ENCODE measurements at regions not wholly inside any gene's neighbourhood (a gene's known extent, or its start where the extent isn't known, plus 50 kb on each side); places are given as distances from the start of the nearest gene placed in this dataset.
A peak's percentile ranks its signal among the peaks of the same experiment; 100 is the strongest.

DNA sequence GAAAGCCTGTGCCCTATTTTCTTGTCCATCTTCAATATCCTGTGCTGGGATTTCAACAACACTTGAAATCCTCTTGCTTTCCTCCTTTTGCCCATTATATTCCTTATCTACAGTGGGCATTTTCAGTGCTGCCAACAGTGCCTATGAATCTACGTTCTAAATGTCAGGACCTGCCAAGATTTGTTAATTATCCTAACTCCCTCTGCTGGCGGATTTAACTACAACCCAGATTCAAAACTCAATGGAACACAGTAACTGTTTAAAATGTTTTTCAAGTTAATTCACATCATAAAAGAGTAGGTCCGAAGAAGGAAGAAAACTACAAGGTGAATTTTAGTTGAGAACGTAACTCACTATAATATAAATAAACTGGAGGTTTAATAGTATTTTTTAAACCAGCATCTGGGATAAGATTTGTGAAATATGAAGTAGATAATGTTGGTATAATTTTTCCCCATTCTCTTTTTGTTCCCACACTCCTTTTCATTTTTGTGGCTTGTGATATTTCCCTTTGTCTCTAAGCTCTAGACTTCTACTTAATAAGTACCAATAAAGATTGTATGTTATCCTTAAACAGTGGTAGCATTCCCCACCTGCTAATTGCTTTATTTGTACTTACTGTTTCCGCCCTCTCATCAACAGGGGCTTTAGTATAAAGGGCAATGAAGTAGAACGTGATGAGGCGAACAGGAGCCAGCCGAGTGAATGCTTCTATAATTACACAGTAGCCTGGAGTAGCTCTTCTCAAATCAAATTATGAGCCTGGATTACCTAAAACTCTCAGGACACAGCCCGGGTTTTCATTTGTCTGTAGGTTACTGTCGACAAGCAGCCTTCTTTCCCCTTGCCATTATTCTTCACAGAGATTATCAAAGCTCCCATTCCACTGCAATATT lies 302.5 kb upstream of the ATP11B start:
- Histone ChIP-seq H3K79me2 (ENCODE audit: insufficient read depth, low read length) (no peaks in the 10 kb centered on the region), H2AFZ (ENCODE audit: low read length) (no peak overlapping the region), H3F3A (ENCODE audit: insufficient read depth, low read length) (no peaks in the 10 kb centered on the region), H3K9me3 (ENCODE audit: low read length) (no peaks in the 10 kb centered on the region), H3K27me3 (ENCODE audit: insufficient read depth, low read length) (no peaks in the 10 kb centered on the region), H3K4me2 (ENCODE audit: low read length) (no peak overlapping the region), H3K4me1 (ENCODE audit: insufficient read depth, low read length, severe bottlenecking) (peaks cover 7% of the 10 kb centered on the region), H3K9ac (ENCODE audit: low read length) (no peak overlapping the region), H3K36me3 (ENCODE audit: insufficient read depth, low read length) (no peaks in the 10 kb centered on the region), H3K4me3 (ENCODE audit: low read depth, low read length, poor library complexity, severe bottlenecking) (no peak overlapping the region), H3K9me2 (ENCODE audit: low read depth, low read length) (no peaks in the 10 kb centered on the region), H3K27ac (ENCODE audit: low read depth, low read length, poor library complexity, severe bottlenecking) (no peak overlapping the region), H4K20me1 (ENCODE audit: insufficient read depth, low read length) (no peaks in the 10 kb centered on the region)
- TF ChIP-seq, protein P1, sequence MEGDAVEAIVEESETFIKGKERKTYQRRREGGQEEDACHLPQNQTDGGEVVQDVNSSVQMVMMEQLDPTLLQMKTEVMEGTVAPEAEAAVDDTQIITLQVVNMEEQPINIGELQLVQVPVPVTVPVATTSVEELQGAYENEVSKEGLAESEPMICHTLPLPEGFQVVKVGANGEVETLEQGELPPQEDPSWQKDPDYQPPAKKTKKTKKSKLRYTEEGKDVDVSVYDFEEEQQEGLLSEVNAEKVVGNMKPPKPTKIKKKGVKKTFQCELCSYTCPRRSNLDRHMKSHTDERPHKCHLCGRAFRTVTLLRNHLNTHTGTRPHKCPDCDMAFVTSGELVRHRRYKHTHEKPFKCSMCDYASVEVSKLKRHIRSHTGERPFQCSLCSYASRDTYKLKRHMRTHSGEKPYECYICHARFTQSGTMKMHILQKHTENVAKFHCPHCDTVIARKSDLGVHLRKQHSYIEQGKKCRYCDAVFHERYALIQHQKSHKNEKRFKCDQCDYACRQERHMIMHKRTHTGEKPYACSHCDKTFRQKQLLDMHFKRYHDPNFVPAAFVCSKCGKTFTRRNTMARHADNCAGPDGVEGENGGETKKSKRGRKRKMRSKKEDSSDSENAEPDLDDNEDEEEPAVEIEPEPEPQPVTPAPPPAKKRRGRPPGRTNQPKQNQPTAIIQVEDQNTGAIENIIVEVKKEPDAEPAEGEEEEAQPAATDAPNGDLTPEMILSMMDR (IDR thresholded peaks at IDR 0.05; ENCODE audit: low read length), result peak; percentile 68
- TF ChIP-seq EZH2 (IDR thresholded peaks at IDR 0.05; ENCODE audit: borderline replicate concordance, low read length), result no peak

DNA sequence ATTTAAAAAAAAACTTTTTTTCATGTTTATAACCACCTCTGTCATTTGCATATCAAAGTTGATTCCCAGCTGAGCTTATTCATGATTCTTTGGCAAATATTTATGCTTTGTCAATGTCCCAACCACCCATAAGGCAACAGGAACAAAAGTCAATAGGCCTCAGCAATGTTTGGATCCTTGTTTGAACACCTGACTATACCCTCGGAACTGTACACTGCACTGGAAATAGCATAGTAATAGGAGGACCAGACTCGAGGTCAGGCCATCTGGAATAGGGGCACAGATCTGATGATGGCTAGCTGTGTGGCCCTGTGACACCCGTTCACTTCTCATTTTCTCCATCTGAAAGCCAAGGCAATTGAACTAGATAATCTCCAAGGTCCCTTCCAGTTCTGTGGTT lies 301.7 kb upstream of the ATP11B start:
- H4K20me1 ChIP-seq (ENCODE audit: insufficient read depth, low read length), result no peaks in the 10 kb centered on the region
- H3K27ac ChIP-seq (ENCODE audit: low read depth, low read length, poor library complexity, severe bottlenecking), result no peak overlapping the region
- H3K9ac ChIP-seq (ENCODE audit: low read length), result no peak overlapping the region
- no peaks in the 10 kb centered on the region for H3K79me2 ChIP-seq (ENCODE audit: insufficient read depth, low read length)
- H2AFZ ChIP-seq (ENCODE audit: low read length), result no peak overlapping the region
- no peaks in the 10 kb centered on the region for H3K9me2 ChIP-seq (ENCODE audit: low read depth, low read length)
- no peaks in the 10 kb centered on the region for H3K9me3 ChIP-seq (ENCODE audit: low read length)
- TF ChIP-seq, protein P1 (IDR thresholded peaks at IDR 0.05; ENCODE audit: low read length), result no peak
- no peak for TF ChIP-seq EZH2 (IDR thresholded peaks at IDR 0.05; ENCODE audit: borderline replicate concordance, low read length)
- no peaks in the 10 kb centered on the region for H3K36me3 ChIP-seq (ENCODE audit: insufficient read depth, low read length)
- H3K4me1 ChIP-seq (ENCODE audit: insufficient read depth, low read length, severe bottlenecking), result peaks cover 7% of the 10 kb centered on the region
- no peak overlapping the region for H3K4me2 ChIP-seq (ENCODE audit: low read length)
- no peak overlapping the region for H3K4me3 ChIP-seq (ENCODE audit: low read depth, low read length, poor library complexity, severe bottlenecking)
- no peaks in the 10 kb centered on the region for H3K27me3 ChIP-seq (ENCODE audit: insufficient read depth, low read length)
- H3F3A ChIP-seq (ENCODE audit: insufficient read depth, low read length), result no peaks in the 10 kb centered on the region

DNA sequence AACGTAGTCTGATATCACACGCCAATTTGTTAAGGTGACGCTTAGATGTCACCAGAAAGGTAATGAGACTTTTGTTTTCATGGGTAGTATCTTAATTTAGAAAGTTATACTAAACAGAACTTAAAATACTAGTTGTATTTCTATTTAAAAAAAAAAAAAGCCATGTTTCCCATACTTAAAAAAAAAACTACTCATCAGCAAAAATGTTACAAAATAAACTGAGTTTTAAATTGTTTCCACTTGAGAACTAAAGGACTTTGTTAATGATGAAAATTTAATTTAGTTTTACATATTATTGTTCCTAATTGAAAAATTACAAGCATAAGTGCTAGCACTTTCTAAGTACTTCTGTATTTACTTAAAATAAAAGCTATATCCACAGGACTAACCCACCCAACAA lies 300.8 kb upstream of the ATP11B start:
- Histone ChIP-seq H3F3A (ENCODE audit: insufficient read depth, low read length) (no peaks in the 10 kb centered on the region), H3K4me1 (ENCODE audit: insufficient read depth, low read length, severe bottlenecking) (peaks cover 7% of the 10 kb centered on the region), H3K27ac (ENCODE audit: low read depth, low read length, poor library complexity, severe bottlenecking) (no peak overlapping the region), H3K4me3 (ENCODE audit: low read depth, low read length, poor library complexity, severe bottlenecking) (no peak overlapping the region), H3K9me2 (ENCODE audit: low read depth, low read length) (no peaks in the 10 kb centered on the region), H3K36me3 (ENCODE audit: insufficient read depth, low read length) (no peaks in the 10 kb centered on the region), H3K9me3 (ENCODE audit: low read length) (no peaks in the 10 kb centered on the region), H2AFZ (ENCODE audit: low read length) (no peak overlapping the region), H3K4me2 (ENCODE audit: low read length) (no peak overlapping the region), H4K20me1 (ENCODE audit: insufficient read depth, low read length) (no peaks in the 10 kb centered on the region), H3K9ac (ENCODE audit: low read length) (no peak overlapping the region), H3K79me2 (ENCODE audit: insufficient read depth, low read length) (no peaks in the 10 kb centered on the region), H3K27me3 (ENCODE audit: insufficient read depth, low read length) (no peaks in the 10 kb centered on the region)
- TF ChIP-seq, protein P1 (IDR thresholded peaks at IDR 0.05; ENCODE audit: low read length), result no peak
- TF ChIP-seq EZH2 (IDR thresholded peaks at IDR 0.05; ENCODE audit: borderline replicate concordance, low read length), result no peak

Measured in OCI-LY1 (cell line).